ENCODE measurements at regions not wholly inside any gene's neighbourhood (a gene's known extent, or its start where the extent isn't known, plus 50 kb on each side); places are given as distances from the start of the nearest gene placed in this dataset.

DNA sequence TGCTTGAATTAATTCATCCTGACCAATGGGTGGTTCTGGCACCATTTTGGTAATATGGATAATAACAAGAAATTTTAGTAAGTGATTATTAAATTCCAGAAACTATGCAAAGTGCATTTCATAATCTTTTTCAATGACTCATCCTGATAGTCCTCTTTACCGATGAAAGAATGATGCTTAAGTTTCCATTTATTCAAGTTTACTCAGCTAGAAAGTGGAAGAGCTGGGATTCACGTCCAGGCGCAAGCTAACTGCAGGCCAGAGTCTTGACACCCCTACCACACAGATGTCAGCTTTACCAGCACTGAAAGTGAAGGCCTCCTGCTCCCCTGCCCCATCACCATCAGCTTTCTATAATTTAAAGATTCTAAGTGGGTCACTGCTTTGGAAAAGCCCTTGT, 493.5 kb upstream of the WWC1 start:
- no peak for DNase-seq (ENCODE audit: low read depth in 4 of 4, low spot score in 2 of 4)

DNA sequence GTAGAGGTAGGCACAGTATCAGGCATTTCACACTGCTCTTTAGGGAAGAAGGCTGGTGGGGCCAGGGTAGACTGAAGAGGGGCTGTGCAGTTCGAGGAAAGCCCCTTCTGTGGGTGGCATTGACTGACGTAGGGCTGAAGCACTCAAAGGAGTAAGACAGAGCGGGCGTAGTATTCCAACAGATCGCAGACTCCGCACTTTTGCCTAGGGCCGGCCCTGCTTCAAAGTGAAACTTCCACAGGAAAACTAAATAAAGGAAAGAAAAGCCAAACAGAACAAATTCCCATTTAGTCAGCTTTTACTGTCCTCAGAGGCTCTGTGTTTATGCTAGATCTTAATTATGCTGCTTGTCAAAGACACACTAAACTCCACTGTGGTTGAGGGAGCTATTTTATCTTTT, 493.0 kb upstream of the WWC1 start:
- DNase-seq (ENCODE audit: low read depth in 4 of 4, low spot score in 2 of 4), result no peak

- DNase-seq (ENCODE audit: low read depth in 4 of 4, low spot score in 2 of 4), result no peak
These were observed 491.0 kb upstream of the WWC1 start for GRCh38 chr5:167800427-167800826.

- no peak for DNase-seq (ENCODE audit: low read depth in 4 of 4, low spot score in 2 of 4)
These were observed 489.4 kb upstream of the WWC1 start for GRCh38 chr5:167801999-167802398.

DNA sequence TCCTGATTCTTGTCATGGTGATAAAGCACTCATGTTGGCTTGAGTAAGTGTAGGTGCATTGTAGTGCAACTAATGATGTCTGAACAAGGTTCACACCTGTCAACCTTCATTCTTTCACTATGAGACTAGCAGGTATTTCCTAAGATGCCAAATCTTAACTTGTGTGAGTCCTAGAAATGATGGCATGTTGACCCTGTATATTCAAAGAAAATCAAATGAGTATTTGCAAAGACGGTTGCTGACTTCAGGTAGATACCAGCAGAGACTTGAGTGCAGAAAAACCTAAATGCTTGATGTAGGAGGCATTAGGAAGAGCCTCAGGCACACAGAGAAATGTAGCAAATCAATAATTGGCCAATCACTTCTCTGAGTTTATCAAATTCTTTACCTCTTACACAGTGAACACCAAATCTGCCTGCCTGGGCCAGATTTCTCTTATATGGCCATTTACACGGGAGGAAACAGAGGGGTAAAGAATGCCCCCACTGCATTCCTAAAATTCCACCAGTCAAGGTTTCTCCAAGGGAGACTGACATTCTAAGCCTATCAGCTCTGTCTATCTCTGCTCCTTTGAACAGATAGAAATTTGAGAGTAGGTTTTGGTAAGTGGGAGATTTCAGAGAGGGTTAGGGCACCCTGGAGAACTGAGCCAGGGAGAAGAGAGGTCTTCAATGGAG, 488.6 kb upstream of the WWC1 start:
- no peak for DNase-seq (ENCODE audit: low read depth in 4 of 4, low spot score in 2 of 4)

GRCh38 chr5:167804512-167805220, 486.8 kb upstream of the WWC1 start:
- DNase-seq (ENCODE audit: low read depth in 4 of 4, low spot score in 2 of 4), result no peak

GRCh38 chr5:167810573-167810972, 480.9 kb upstream of the WWC1 start:
- DNase-seq (ENCODE audit: low read depth in 4 of 4, low spot score in 2 of 4), result no peak

DNA sequence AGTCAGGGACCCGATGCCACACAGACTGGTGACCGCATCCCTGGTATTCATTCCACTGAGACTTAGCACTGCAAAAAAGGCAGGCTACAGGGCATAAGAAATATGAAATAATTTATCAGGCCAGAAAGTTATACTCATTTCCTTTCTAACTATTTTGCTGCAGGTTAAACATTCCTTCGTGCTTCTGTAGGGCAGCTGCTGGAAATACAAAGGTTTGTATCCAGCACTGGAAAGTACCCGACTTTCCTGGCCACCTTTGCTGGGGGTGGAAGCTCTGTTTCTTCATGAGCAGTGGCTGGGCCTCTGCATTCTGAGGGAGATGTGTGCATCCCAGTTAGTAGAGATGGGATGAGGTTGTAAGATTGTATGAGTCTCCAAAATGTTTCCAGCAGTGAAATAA, 478.6 kb upstream of the WWC1 start:
- no peak for DNase-seq (ENCODE audit: low read depth in 4 of 4, low spot score in 2 of 4)

- DNase-seq (ENCODE audit: low read depth in 4 of 4, low spot score in 2 of 4), result no peak
These were observed 478.1 kb upstream of the WWC1 start for GRCh38 chr5:167813389-167813788.

DNA sequence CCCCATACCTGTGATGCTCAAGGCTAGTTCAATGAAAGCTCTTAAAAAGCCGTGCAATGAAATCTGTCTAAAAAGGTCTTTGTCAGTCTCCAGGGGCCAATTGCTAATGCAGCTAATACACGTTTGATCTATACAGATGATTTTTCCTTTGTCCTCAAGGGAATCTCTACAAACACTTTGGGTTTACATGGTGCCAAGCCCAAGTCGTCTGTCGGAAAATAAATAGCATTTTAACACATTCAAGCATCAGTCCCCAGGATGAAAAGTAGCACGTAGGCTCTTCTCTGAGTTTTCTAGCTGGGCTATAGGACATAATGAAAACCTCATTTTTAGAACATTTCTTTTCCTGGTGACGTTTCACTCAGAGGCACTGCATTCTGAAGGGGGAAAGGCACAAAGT, 477.4 kb upstream of the WWC1 start:
- DNase-seq (ENCODE audit: low read depth in 4 of 4, low spot score in 2 of 4), result no peak

DNA sequence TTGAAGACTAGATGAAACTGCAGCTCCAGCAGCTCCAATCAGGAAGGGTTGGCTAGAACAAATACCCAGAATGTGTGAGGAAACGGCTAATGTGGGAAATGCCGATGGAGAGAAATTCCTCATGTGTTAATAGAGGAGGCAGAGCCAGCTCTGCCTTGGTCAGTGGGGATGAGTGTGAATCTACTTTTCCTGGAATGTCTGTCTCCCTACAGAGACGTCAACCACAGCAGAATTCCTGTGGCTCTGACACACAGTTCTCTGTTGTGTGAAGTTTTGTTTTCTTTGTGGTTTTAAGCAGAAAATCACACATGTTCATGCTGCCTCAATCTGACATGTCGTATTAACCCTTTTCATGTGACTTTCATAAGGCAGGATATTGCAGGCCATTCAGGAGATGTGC, 476.6 kb upstream of the WWC1 start:
- DNase-seq (ENCODE audit: low read depth in 4 of 4, low spot score in 2 of 4), result no peak

GRCh38 chr5:167816354-167816753, 475.1 kb upstream of the WWC1 start:
- no peak for DNase-seq (ENCODE audit: low read depth in 4 of 4, low spot score in 2 of 4)

- DNase-seq (ENCODE audit: low read depth in 4 of 4, low spot score in 2 of 4), result no peak
These were observed 474.6 kb upstream of the WWC1 start for GRCh38 chr5:167816864-167817263.

DNA sequence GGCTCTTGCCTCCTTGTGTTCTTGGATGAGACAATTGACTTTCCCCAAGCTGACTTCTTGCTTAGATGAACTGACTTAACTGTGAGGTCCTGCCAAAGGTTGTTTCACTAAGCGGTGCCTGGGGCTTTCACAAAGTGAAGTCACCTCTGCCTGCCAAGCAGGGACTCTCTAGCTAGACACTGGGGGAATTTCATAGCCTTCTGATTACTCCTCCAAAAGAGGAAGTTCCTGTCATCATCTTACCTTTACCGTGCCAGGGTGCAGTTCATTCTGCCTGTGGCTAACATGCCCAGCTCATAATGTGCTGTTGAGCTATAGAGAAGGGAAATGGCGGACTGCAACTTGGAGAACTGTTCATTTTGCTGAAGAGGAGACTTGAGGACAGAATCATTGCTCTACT, 472.0 kb upstream of the WWC1 start:
- DNase-seq (ENCODE audit: low read depth in 4 of 4, low spot score in 2 of 4), result no peak

DNA sequence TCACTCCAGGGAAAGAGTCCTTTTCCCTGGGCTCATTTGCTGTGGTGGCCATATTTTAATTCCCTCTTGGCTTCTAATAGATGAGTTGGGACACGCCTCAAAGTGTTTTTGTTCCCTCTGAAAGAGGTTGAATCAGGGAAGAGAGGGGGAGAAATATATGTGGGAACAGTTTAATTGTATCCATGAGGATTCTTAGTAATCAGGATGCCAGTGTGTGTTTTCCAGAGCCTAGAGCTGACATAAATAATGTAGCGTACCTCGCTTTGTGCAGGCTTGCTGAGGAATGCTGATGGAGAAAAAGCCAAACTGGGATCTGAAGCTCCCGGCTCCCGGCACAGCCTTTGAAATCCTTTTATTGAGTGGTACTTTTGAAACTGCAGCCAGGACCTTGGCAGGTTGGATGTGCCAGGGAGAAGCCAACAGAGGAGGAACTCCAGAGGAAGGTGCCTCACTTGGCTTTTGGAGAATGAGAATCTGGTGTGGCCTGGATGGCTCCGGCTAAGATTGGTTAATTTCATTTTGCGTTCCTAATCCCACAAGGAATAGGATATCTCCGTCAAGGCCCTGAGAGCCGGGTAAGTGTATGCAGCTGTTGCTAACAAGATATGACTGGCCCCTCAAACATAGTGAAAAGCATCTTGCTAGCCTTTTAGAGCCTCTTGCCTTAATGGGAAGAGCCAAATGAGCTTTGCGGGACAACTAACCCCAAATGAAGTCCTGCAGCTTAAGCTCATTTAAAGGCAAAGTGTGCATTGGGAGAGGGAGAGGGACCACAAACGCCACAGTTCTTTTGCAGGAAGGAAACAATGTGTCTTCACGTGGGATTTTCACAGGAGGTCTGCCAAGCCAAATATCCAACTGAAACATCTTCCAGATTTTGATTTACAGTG, 471.1 kb upstream of the WWC1 start:
- no peak for DNase-seq (ENCODE audit: low read depth in 4 of 4, low spot score in 2 of 4)

DNA sequence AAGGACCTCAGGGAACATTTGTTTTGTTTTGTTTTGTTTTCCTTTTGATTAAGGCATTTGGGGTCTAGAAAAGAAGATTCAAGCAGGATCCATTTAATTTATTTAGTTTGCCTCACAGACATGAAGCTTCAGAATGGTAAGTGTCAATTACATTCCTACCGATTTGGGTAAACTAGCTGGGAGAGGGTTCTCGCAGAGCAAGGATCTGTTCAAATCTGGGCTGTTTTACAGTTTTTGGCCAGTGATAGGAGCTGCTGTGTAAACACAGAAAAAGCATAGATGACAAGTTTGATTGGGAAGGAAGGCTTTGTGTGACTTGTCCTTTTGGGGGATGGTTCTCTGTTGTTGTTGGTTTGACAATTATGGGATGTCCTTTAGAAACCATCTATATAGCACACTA, 470.3 kb upstream of the WWC1 start:
- DNase-seq (ENCODE audit: low read depth in 4 of 4, low spot score in 2 of 4), result no peak

DNA sequence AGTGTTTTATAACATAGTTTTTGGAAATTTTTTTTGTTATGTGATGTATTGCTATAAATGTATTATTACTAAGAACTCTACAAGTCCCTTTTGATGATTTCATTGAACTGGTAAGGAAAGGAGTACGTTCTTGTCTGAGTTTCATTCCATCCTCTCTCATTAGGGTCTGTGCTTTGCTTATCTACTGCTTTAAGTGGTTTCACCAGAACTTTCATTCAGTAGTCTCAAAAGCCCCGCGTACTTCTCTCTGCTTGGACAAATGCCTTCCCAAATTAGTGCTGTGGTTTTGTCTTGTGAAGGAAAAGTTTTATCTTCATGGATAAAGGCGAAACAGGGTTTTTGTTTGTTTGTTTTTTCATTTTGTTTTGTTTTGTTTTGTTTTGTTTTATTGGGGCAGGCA, 469.8 kb upstream of the WWC1 start:
- DNase-seq (ENCODE audit: low read depth in 4 of 4, low spot score in 2 of 4), result no peak

DNA sequence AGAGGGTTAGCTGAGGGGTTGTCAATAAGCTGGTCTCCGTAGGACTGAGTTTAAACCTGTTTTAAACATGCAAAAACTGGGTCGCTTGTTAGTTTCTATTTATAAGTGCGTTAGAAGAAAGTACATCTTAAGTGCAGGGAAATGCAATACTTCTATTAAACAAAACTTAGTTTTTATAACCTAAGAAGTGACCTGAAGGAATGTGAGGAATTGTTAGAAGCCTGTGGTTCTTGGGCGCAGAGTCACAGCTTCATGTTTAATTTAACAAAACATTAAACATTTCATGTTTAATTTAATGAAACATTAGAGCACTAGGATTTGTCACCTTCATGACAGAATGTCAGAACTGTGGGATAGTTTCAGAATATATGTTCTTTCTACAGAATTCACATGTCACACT, 469.2 kb upstream of the WWC1 start:
- no peak for DNase-seq (ENCODE audit: low read depth in 4 of 4, low spot score in 2 of 4)

- DNase-seq (ENCODE audit: low read depth in 4 of 4, low spot score in 2 of 4), result no peak
These were observed 468.0 kb upstream of the WWC1 start for GRCh38 chr5:167823405-167823804.

DNA sequence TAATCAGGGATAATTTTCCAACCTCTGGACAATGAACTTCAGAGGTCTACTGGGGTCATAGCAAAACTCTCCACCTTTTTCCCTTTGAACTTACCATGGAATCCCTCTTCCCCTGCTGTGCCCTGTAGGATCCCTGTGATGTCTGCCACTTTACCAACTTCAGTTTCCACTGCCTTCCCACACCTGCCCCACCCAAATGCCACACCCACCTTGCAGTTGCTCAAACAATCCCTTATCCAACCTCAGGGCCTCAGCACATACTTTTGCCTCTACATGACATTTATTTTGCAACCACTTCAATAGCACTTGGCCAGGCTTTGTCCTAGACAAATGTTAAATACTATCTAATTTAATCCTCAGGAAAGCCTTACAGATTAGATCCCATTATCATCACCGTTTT, 463.7 kb upstream of the WWC1 start:
- no peak for DNase-seq (ENCODE audit: low read depth in 4 of 4, low spot score in 2 of 4)

- no peak for DNase-seq (ENCODE audit: low read depth in 4 of 4, low spot score in 2 of 4)
These were observed 459.5 kb upstream of the WWC1 start for GRCh38 chr5:167831754-167832504.

Measured in left renal cortex interstitium (tissue), 4 donors.